Adrenal gland (tissue), 9 donors: ENCODE measurements at regions not wholly inside any gene's neighbourhood (a gene's known extent, or its start where the extent isn't known, plus 50 kb on each side); places are given as distances from the start of the nearest gene placed in this dataset.

ENCODE experiments used
- DNase-seq, 7 donors: peaks; one replicate each; pipeline ENCODE4 v3.0.0-alpha.2; 2019 to 2020
- H3K27ac ChIP-seq, 5 donors: fragments of 200-600 bp; sonication (generic) in 4 of 5; 1 replicate in 3 of 5; 2 replicates in 2 of 5; pipeline versions ENCODE4 v1.5.1 to v1.8.0; 2016 to 2020; ENCODE audit warnings: mild to moderate bottlenecking in 1 of 5
- H3K27me3 ChIP-seq: fragments of 200-600 bp; 2 replicates; pipeline ENCODE4 v1.8.0; 2021
- H3K36me3 ChIP-seq, 2 donors: fragments of 200-600 bp; replicated peaks in 1 of 2; 1 replicate in 1 of 2; 2 replicates in 1 of 2; pipeline versions ENCODE4 v1.5.1 to v1.8.0; 2018 to 2022
- H3K4me1 ChIP-seq, 2 donors: fragments of 200-600 bp; replicated peaks in 1 of 2; 1 replicate in 1 of 2; 2 replicates in 1 of 2; pipeline versions ENCODE4 v1.5.1 to v1.8.0; 2018 to 2021
- H3K4me3 ChIP-seq, 4 donors: fragments of 200-600 bp; sonication (generic) in 3 of 4; one replicate each; pipeline ENCODE4 v1.5.1; 2016 to 2018
- H3K9me3 ChIP-seq, 3 donors: fragments of 200-600 bp; sonication (generic) in 1 of 3; replicated peaks in 1 of 3; 1 replicate in 2 of 3; 2 replicates in 1 of 3; pipeline versions ENCODE4 v1.5.1 to v1.8.0; 2016 to 2021
- CTCF ChIP-seq, 6 experiments: fragments of 450-650 bp in 4 of 6; fragments of 200-600 bp in 2 of 6; sonication (generic) in 1 of 6; IDR thresholded peaks; 1 replicate in 5 of 6; 2 replicates in 1 of 6; pipeline versions ENCODE4 v1.5.1 to v1.8.0; 2016 to 2021; ENCODE audit warnings: antibody characterized with exemption in 6 of 6, mild to moderate bottlenecking in 2 of 6, moderate library complexity in 1 of 6
- POLR2A ChIP-seq, 2 donors: fragments of 450-650 bp; IDR thresholded peaks; one replicate each; pipeline ENCODE4 v1.6.1; 2017; ENCODE audit warnings: antibody characterized with exemption in 2 of 2, mild to moderate bottlenecking in 2 of 2, moderate library complexity in 1 of 2
- WGBS, 4 donors: extraction: QIAGEN DNeasy Blood & Tissue Kit in 2 of 4; methylation state at CpG; one replicate each; pipeline versions ENCODE4 v1.1.5 to v1.1.7; 2013 to 2017; 5-methylcytosine and 5-hydroxymethylcytosine counted together
- intact Hi-C, 2 donors: fragments of 100-400 bp; cut with DNase I; formaldehyde crosslinking; loops; one replicate each; pipeline versions ENCODE4 v1.14.1 to v1.15.0; 2022 to 2023
- donor health status: healthy with polysubstance abuse.
- donor health status: Bipolar disorder and iron deficiency.
- donor health status: DM: yes; HTN: yes; CAD: no.
- donor health status: DM: no; HTN: no; CAD: no.
- donor health status: DM: no; HTN: no; CAD: no.

GRCh38 chr10:91162495-91163268, 57.8 kb upstream of the PCGF5 start:
- Histone ChIP-seq H3K36me3 (no peaks in the 10 kb centered on the region), H3K27ac (peak overlapping the region; percentile 96 to 99 (median 99)), H3K9me3 (no peaks in the 10 kb centered on the region), H3K4me1 (peaks cover 7 to 35% of the 10 kb centered on the region in 2 donors), H3K4me3 (peak overlapping the region; percentile 45 to 98 (median 90)), H3K27me3 (no peaks in the 10 kb centered on the region)
- intact Hi-C loops = loop anchor here (10.0 kb wide), 2 partner anchors 62 to 82 kb away; partner anchors contain the start of gene PCGF5 (in 1 of the 2)
- DNase-seq = peak; percentile 85 to 94 (median 90)
- 0 to 1% (median 0%) methylated on average over 4 to 109 of the region's 110 CpGs; no CpG with 5 or more reads in 1 of the 4 donors for WGBS, 4 donors
- TF ChIP-seq CTCF (IDR thresholded peaks at IDR 0.05) = peak in 1 of 6 experiments; percentile 2
- TF ChIP-seq POLR2A (IDR thresholded peaks at IDR 0.05) = peak; percentile 91 to 92

- WGBS, 4 donors = 0 to 1% (median 1%) methylated on average over 25 to 77 of the region's 77 CpGs
- Histone ChIP-seq H3K9me3 (no peaks in the 10 kb centered on the region), H3K27me3 (no peaks in the 10 kb centered on the region), H3K36me3 (no peaks in the 10 kb centered on the region), H3K4me3 (peak overlapping the region; percentile 45 to 98 (median 90)), H3K4me1 (peaks cover 7 to 35% of the 10 kb centered on the region in 2 donors), H3K27ac (peak overlapping the region; percentile 96 to 99 (median 99))
- TF ChIP-seq CTCF (IDR thresholded peaks at IDR 0.05) (peak in 1 of 6 experiments; percentile 7), POLR2A (IDR thresholded peaks at IDR 0.05) (peak; percentile 64 to 71)
- DNase-seq = peak in 6 of 7 donors; percentile 67 to 81 (median 74)
- intact Hi-C loops = loop anchor here (10.0 kb wide), 2 partner anchors 61 to 81 kb away; partner anchors contain the start of gene PCGF5 (in 1 of the 2)
Observed at GRCh38 chr10:91163269-91163868, 57.1 kb upstream of the PCGF5 start.

GRCh38 chr10:91163869-91164474, 56.5 kb upstream of the PCGF5 start:
- H3K9me3 ChIP-seq = no peaks in the 10 kb centered on the region
- DNase-seq = peak; percentile 85 to 92 (median 90)
- intact Hi-C loops = loop anchor here (10.0 kb wide), 2 partner anchors 61 to 81 kb away; partner anchors contain the start of gene PCGF5 (in 1 of the 2)
- H3K36me3 ChIP-seq = no peaks in the 10 kb centered on the region
- H3K27me3 ChIP-seq = no peaks in the 10 kb centered on the region
- H3K27ac ChIP-seq = peak overlapping the region; percentile 96 to 99 (median 99)
- peak overlapping the region in 3 of 4 donors; percentile 85 to 98 (median 94) for H3K4me3 ChIP-seq
- TF ChIP-seq CTCF (IDR thresholded peaks at IDR 0.05) (no peak), POLR2A (IDR thresholded peaks at IDR 0.05) (peak in 1 of 2 donors; percentile 70)
- H3K4me1 ChIP-seq = peaks cover 7 to 35% of the 10 kb centered on the region in 2 donors
- 4 to 7% (median 6%) methylated on average over 32 to 38 of the region's 38 CpGs for WGBS, 4 donors
